NB4 (cell line): ENCODE measurements at regions not wholly inside any gene's neighbourhood (a gene's known extent, or its start where the extent isn't known, plus 50 kb on each side); places are given as distances from the start of the nearest gene placed in this dataset.

Source experiments
- DNase-seq: peaks from one replicate; pipeline ENCODE4 v3.0.0; 2010; ENCODE audit warnings: low read depth
- H3K4me3 ChIP-seq: one replicate; pipeline ENCODE4 v1.5.1; 2011; ENCODE audit warnings: mild to moderate bottlenecking, low read depth, low read length, moderate library complexity
- CTCF ChIP-seq: IDR thresholded peaks from one replicate; pipeline ENCODE4 v1.5.1; 2012; ENCODE audit warnings: low read depth, low read length
- MYC ChIP-seq: IDR thresholded peaks from 2 replicates; pipeline ENCODE4 v1.6.1; 2011; ENCODE audit warnings: low read depth, low read length
- POLR2A ChIP-seq: IDR thresholded peaks from 2 replicates; pipeline ENCODE4 v1.6.1; 2011; ENCODE audit warnings: mild to moderate bottlenecking; ENCODE audit not compliant: insufficient read length; ENCODE audit errors: extremely low read depth
- TF ChIP-seq, protein P1 (sequence below): IDR thresholded peaks from 2 replicates; pipeline ENCODE4 v1.6.1; 2011; ENCODE audit warnings: low read depth, low read length

DNA sequence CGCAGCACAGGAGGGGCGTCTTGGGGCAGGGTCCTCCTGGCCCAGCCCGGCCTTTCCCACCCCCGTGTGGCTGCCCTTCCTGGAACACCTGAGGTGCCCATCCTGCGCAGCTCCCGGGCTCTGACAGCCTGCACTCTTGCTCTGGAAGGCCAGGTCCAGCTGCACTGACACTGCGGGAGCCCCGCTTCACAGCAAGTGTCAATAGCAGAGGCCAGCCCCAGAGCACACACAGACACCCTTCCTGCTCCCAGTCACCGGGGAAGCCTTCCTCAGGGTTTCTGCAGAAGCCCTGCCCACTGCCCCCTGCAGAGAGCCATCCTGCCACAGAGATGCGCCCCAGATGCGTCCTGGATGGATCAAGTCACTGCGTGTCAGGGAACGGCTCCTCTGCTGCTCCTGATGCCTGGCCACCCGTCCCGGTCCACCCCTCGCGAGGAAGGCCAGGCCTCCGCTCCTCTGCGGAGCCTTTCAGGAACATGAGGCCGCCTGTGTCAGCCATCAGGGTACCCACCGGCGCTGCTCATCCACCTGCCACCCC lies 519.2 kb upstream of the MYT1L start:
- H3K4me3 ChIP-seq: no peak overlapping the region
- TF ChIP-seq POLR2A (no peak), MYC (no peak), CTCF (no peak)
- TF ChIP-seq, protein P1, sequence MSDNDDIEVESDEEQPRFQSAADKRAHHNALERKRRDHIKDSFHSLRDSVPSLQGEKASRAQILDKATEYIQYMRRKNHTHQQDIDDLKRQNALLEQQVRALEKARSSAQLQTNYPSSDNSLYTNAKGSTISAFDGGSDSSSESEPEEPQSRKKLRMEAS: no peak
- DNase-seq: no peak

DNA sequence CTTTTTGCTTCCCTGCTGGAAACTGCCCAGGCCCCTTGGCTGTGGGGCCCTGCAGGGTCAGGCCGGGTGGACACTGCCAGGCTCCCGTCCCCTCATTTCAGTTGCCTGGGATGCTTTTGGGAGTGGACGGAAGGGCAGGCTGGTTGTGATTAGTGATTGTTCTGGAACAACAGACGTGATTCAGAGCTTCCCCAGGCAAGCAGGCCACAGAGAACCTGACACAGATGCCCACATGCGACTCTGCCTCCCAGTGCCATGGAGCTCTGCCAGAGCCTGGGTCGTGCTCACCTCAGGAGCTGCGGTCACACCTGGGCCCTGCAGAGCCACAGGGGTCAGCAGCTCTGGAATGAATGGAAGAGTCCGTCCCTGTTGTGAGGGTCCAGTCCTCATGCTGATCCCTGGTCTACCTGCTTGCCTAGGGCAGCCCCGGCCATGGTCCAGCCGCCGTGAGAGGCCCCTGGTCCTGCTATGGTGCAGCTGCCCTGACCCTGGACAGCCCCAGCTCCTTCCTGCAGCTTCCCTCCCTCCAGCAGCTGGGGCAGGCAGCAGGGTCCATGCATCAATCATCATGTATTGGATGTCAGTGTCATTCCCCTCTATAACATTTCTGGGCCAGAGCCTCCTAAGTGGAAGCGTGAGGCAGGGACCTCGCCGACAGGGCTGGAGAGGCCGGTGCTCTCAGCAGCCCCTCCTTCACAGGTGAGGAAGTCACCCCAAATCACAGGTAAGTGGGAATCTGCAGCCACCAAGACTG lies 518.6 kb upstream of the MYT1L start:
- DNase-seq: no peak
- no peak overlapping the region for H3K4me3 ChIP-seq
- TF ChIP-seq, protein P1: no peak
- TF ChIP-seq CTCF: no peak
- no peak for TF ChIP-seq POLR2A

DNA sequence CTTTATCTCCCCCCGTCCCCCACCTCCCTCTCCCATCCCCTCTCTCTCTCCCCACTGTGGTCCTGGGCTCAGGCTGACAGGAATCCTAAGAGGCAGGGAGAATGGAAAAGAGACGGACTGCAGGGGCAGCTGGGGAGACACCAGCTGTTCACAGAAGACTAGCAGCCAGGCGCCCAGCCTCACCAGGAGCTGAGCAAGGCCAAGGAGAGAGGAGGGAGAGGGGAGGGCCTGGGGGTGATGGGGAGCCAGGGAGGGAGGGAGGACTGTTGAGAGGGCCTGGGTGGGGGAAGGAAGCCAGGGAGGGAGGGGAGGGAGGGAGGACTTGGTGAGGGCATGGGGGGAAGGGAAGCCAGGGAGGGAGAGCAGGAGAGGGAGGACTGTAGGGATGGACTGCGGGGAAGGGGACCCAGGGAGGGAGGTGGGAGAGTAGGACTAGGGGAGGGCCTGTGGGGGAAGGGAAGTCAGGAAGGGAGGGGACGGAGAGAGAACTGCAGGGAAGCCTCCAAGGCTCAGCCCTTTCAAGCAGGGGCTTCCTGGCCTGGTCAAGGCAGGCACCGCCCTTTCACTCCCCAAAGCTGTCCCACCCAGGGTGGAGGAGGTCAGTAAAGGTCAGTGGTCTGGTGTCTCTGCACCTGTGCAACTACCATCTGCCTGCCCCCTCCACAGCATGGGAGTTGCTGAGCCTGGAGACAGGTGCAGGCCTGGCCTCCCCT lies 517.7 kb upstream of the MYT1L start:
- no peak overlapping the region for H3K4me3 ChIP-seq
- no peak for DNase-seq
- TF ChIP-seq POLR2A: no peak
- no peak for TF ChIP-seq MYC
- TF ChIP-seq, protein P1: no peak
- TF ChIP-seq CTCF: no peak

DNA sequence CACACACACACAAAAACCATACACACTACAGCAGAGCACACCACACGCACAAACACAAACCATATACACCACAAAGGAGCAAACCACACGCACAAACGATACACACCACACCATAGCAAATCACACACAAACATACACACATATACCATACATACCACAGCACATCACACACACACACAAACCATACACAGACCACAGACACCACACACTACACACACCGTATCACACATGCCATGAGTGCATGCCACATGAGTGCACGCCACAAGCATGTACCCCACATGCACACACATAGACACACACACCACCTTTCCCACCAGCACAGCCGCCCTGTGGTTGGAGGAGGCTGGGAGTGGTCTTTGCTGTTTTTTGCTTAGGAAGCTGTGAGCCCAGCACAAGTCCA lies 517.1 kb upstream of the MYT1L start:
- TF ChIP-seq, protein P1: no peak
- no peak for DNase-seq
- H3K4me3 ChIP-seq: no peak overlapping the region

DNA sequence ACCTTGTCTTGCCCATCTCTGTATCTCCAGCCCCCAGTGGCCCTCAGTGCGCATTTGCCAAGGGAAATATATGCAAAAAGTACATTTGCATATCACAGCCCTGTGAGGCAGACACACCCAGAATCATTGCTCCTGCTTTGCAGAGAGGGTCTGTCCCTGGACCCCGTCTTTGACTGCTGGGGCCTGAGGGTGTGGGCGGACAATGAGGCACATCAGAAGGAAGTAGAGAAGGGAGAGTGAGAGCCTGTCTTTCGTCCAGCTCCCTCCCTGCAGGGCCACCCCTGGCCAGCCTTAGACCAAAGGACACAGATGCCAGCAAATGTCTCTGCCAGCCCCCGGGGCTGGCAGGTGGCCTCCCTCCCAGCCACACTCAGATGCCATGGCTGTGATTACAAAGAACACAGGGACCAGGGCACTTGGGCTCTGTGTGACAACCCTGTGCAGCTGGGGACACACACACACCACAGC lies 516.2 kb upstream of the MYT1L start:
- TF ChIP-seq POLR2A (no peak), CTCF (no peak), MYC (no peak)
- TF ChIP-seq, protein P1: no peak
- H3K4me3 ChIP-seq: no peak overlapping the region
- no peak for DNase-seq

DNA sequence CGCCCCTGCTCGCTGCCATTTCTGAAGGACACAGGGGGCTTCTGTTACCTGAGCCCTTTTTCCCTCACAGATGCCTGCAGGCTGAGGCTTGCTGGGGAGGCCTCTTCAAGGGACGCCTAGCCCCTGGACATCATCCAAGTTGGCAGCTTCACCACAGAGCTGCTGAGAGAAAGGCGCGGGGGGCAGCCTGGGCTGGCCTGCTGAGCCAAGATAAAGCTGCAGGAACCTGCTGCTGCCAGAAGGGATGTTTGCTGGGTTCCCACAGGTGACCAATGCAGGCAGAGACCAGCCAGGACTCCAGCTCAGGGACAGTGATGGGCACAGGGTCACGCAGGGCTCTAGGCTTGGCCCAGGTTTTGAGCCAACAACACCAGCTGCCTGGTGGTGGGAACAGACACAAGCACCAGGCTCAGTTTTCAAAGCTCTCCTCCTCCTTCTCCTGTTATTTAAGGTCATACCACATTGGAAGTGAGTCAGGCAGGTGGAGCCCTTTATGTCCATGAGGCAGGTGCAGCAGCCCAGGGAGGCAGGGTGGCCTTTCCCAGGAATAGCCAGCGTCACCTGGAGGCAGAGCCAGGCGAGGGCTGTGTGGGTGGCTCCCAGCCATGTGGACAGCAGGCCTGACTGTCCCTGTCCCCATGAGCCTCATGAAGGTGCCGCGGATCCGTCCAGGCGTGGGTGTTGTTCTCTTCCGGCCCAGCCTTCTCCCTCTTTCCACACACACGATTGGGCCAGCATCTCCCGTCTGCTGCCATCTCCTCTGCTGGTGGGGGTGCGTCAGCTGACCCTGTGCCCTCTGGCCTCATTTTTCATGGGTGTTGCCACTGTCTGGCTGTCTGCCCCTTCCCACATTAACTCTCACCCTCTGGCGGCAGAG lies 515.5 kb upstream of the MYT1L start:
- no peak for TF ChIP-seq POLR2A
- no peak for TF ChIP-seq MYC
- no peak for TF ChIP-seq CTCF
- DNase-seq: no peak

More for the DNA sequence above, 515.5 kb upstream of the MYT1L start:
- H3K4me3 ChIP-seq: no peak overlapping the region
